ENCODE measurements at regions not wholly inside any gene's neighbourhood (a gene's known extent, or its start where the extent isn't known, plus 50 kb on each side); places are given as distances from the start of the nearest gene placed in this dataset.

- Histone ChIP-seq H3K79me2 (ENCODE audit: control insufficient read depth, insufficient read depth, low read length) (no peaks in the 10 kb centered on the region), H3K9ac (ENCODE audit: insufficient read depth in 1 of 2, low read depth in 2 of 2, low read length in 2 of 2) (no peak overlapping the region), H2AFZ (ENCODE audit: low read depth, low read length) (no peak overlapping the region), H3K4me2 (ENCODE audit: insufficient read depth, low read length) (no peak overlapping the region), H3K9me3 (replicated peaks; ENCODE audit: control insufficient read depth, insufficient read depth, low read depth, low read length) (no peaks in the 10 kb centered on the region), H3K9me1 (ENCODE audit: control insufficient read depth, insufficient read depth, low read length) (no peaks in the 10 kb centered on the region), H3K4me3 (no peak overlapping the region), H3K27ac (ENCODE audit: extremely low read depth, low read depth, low read length) (no peak overlapping the region), H3K36me3 (ENCODE audit: control insufficient read depth, insufficient read depth, low read length) (no peaks in the 10 kb centered on the region), H3K4me1 (replicated peaks in 1 of 2; ENCODE audit: control insufficient read depth in 2 of 2, insufficient read depth in 2 of 2, low read length in 2 of 2) (no peaks in the 10 kb centered on the region), H3K27me3 (ENCODE audit: control insufficient read depth in 2 of 2, insufficient read depth in 2 of 2, low read length in 2 of 2) (no peaks in the 10 kb centered on the region), H4K20me1 (replicated peaks; ENCODE audit: control insufficient read depth, insufficient read depth, low read length) (no peaks in the 10 kb centered on the region)
- BruUV-seq (replicated peaks), result no TSS peak
- FAIRE-seq (no peak), ATAC-seq (no peak), DNase-seq (ENCODE audit: extremely low read depth in 1 of 4, low spot score in 3 of 4) (no peak)
- in situ Hi-C loops (cut with MboI), result no loop called here
- intact Hi-C loops (cut with micrococcal nuclease), result no loop called here
- POLR2A ChIA-PET, result no interaction called here
- no peak for TF ChIP-seq ZNF174 (CRISPR knock-in tag; IDR thresholded peaks at IDR 0.05)
- TF ChIP-seq MAFK (IDR thresholded peaks at IDR 0.05; ENCODE audit: low read length), result peak; percentile 38; the same call in 1 of the 2 replicates
- TF ChIP-seq ZNF316 (IDR thresholded peaks at IDR 0.05), result peak; percentile 16; the same call in 1 of the 2 replicates
- no peak for TF ChIP-seq CC2D1A (IDR thresholded peaks at IDR 0.05)
- peak; percentile 46 for TF ChIP-seq MAFF (IDR thresholded peaks at IDR 0.05; ENCODE audit: low read length)
- CTCF ChIA-PET (ENCODE audit: low intra/inter-chr PET ratio), result no interaction called here
- 0% methylated on average over 1 of the region's 1 CpG for WGBS (ENCODE audit: insufficient coverage, low coverage, missing lambda C conversion rate)
Measured at GRCh38 chr11:104541701-104542100, 356.6 kb downstream of the CASP12 start.

GRCh38 chr11:104538313-104538712 lies 359.9 kb downstream of the CASP12 start:
- no peak overlapping the region for H3K27ac ChIP-seq (ENCODE audit: extremely low read depth, low read depth, low read length)
- no peaks in the 10 kb centered on the region for H4K20me1 ChIP-seq (replicated peaks; ENCODE audit: control insufficient read depth, insufficient read depth, low read length)
- no peaks in the 10 kb centered on the region for H3K9me1 ChIP-seq (ENCODE audit: control insufficient read depth, insufficient read depth, low read length)
- no peak overlapping the region for H2AFZ ChIP-seq (ENCODE audit: low read depth, low read length)
- H3K79me2 ChIP-seq (ENCODE audit: control insufficient read depth, insufficient read depth, low read length), result no peaks in the 10 kb centered on the region
- in situ Hi-C loops (cut with MboI) (no loop called here), intact Hi-C loops (cut with micrococcal nuclease) (no loop called here)
- H3K27me3 ChIP-seq (ENCODE audit: control insufficient read depth in 2 of 2, insufficient read depth in 2 of 2, low read length in 2 of 2), result no peaks in the 10 kb centered on the region
- no peaks in the 10 kb centered on the region for H3K4me1 ChIP-seq (replicated peaks in 1 of 2; ENCODE audit: control insufficient read depth in 2 of 2, insufficient read depth in 2 of 2, low read length in 2 of 2)
- DNase-seq (ENCODE audit: extremely low read depth in 1 of 4, low spot score in 3 of 4), result no peak
- WGBS (ENCODE audit: insufficient coverage, low coverage, missing lambda C conversion rate), result 0% methylated on average over 1 of the region's 1 CpG
- no TSS peak for BruUV-seq (replicated peaks)
- no peaks in the 10 kb centered on the region for H3K36me3 ChIP-seq (ENCODE audit: control insufficient read depth, insufficient read depth, low read length)
- TF ChIP-seq ZNF395 (CRISPR knock-in tag; IDR thresholded peaks at IDR 0.05) (no peak), GTF2A2 (tag; IDR thresholded peaks at IDR 0.05) (no peak), XRCC4 (IDR thresholded peaks at IDR 0.05; ENCODE audit: extremely low read depth, insufficient read depth, insufficient read length) (no peak), EP400 (IDR thresholded peaks at IDR 0.05) (no peak), ZNF316 (IDR thresholded peaks at IDR 0.05) (0 out of 2 replicates have a peak, but pooled peaks have one; percentile 7), ZNF347 (CRISPR knock-in tag; IDR thresholded peaks at IDR 0.05; ENCODE audit: low read depth) (no peak)
- TF ChIP-seq, protein P1, sequence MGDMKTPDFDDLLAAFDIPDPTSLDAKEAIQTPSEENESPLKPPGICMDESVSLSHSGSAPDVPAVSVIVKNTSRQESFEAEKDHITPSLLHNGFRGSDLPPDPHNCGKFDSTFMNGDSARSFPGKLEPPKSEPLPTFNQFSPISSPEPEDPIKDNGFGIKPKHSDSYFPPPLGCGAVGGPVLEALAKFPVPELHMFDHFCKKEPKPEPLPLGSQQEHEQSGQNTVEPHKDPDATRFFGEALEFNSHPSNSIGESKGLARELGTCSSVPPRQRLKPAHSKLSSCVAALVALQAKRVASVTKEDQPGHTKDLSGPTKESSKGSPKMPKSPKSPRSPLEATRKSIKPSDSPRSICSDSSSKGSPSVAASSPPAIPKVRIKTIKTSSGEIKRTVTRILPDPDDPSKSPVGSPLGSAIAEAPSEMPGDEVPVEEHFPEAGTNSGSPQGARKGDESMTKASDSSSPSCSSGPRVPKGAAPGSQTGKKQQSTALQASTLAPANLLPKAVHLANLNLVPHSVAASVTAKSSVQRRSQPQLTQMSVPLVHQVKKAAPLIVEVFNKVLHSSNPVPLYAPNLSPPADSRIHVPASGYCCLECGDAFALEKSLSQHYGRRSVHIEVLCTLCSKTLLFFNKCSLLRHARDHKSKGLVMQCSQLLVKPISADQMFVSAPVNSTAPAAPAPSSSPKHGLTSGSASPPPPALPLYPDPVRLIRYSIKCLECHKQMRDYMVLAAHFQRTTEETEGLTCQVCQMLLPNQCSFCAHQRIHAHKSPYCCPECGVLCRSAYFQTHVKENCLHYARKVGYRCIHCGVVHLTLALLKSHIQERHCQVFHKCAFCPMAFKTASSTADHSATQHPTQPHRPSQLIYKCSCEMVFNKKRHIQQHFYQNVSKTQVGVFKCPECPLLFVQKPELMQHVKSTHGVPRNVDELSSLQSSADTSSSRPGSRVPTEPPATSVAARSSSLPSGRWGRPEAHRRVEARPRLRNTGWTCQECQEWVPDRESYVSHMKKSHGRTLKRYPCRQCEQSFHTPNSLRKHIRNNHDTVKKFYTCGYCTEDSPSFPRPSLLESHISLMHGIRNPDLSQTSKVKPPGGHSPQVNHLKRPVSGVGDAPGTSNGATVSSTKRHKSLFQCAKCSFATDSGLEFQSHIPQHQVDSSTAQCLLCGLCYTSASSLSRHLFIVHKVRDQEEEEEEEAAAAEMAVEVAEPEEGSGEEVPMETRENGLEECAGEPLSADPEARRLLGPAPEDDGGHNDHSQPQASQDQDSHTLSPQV (IDR thresholded peaks at IDR 0.05), result no peak
- no peaks in the 10 kb centered on the region for H3K9me3 ChIP-seq (replicated peaks; ENCODE audit: control insufficient read depth, insufficient read depth, low read depth, low read length)
- CTCF ChIA-PET (ENCODE audit: low intra/inter-chr PET ratio), result no interaction called here
- H3K4me3 ChIP-seq, result no peak overlapping the region
- ATAC-seq, result no peak
- H3K9ac ChIP-seq (ENCODE audit: insufficient read depth in 1 of 2, low read depth in 2 of 2, low read length in 2 of 2), result no peak overlapping the region
- FAIRE-seq, result no peak
- no peak overlapping the region for H3K4me2 ChIP-seq (ENCODE audit: insufficient read depth, low read length)
- POLR2A ChIA-PET, result no interaction called here

Data from K562 (cell line).